PFSK-1 (cell line): ENCODE measurements at regions not wholly inside any gene's neighbourhood (a gene's known extent, or its start where the extent isn't known, plus 50 kb on each side); places are given as distances from the start of the nearest gene placed in this dataset.

Source experiments
- POLR2AphosphoS5 ChIP-seq: IDR thresholded peaks from 2 replicates; pipeline ENCODE4 v1.6.1; 2012; ENCODE audit warnings: low read depth, mild to moderate bottlenecking, control low read depth, low read length, moderate library complexity
- REST ChIP-seq, 2 experiments: IDR thresholded peaks; 2 replicates each; pipeline versions ENCODE4 v1.6.1 to v1.8.0; 2011 to 2012; ENCODE audit warnings: low read depth in 2 of 2, low read length in 2 of 2, control low read depth in 1 of 2, inconsistent platforms in 1 of 2, mild to moderate bottlenecking in 1 of 2, moderate library complexity in 1 of 2; ENCODE audit not compliant: insufficient read depth in 1 of 2

GRCh38 chr5:111851631-111852548 is 94.9 kb upstream of the NREP start:
- TF ChIP-seq POLR2AphosphoS5 (no peak), REST (IDR thresholded peaks at IDR 0.05; ENCODE audit: insufficient read depth in 1 of 2, low read depth in 2 of 2, low read length in 2 of 2) (no peak)
